ENCODE measurements at regions not wholly inside any gene's neighbourhood (a gene's known extent, or its start where the extent isn't known, plus 50 kb on each side); places are given as distances from the start of the nearest gene placed in this dataset.
"Not testable (repeated sequence)": the region's sequence is repeated elsewhere in the genome, so short reads cannot be mapped to it uniquely, and the experiment has no call there.

DNA sequence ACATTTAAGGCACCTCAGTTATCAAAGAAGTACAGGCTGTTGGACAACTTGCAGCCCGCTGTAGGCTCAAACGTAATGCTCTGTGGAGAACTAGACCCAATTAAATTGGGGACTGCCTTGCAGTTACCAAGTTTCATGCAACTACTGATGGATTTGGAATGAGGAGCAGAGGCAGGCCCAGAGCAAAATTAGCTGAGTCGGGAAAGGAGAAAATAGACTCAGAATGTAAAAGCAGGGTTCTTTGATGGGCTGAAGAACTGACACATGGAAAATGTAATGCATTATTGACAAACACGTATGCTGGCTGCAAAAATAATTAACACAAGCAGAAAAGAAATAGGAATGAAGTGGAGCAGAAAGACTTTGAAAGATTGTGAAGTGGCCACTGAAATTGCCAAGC is 432.7 kb upstream of the HNRNPA3 start:
- TF ChIP-seq Cebpa-rat (IDR thresholded peaks at IDR 0.05) = no peak
- H3K9ac ChIP-seq = no peak overlapping the region
- H3K4me1 ChIP-seq = peaks cover 3 to 13% (median 8%) of the 10 kb centered on the region in 10 experiments; a peak in 12 of 20 replicates
- no peak overlapping the region for H3K4me3 ChIP-seq
- no peak overlapping the region for H3K27ac ChIP-seq
- no peak overlapping the region for H3K4me2 ChIP-seq
- no peaks in the 10 kb centered on the region for H3K27me3 ChIP-seq
- peaks cover 13 to 39% (median 18%) of the 10 kb centered on the region in 11 experiments for H3K9me3 ChIP-seq (replicated peaks in 1 of 11)
- no peaks in the 10 kb centered on the region for H4K20me1 ChIP-seq
- H3K36me3 ChIP-seq = no peaks in the 10 kb centered on the region

DNA sequence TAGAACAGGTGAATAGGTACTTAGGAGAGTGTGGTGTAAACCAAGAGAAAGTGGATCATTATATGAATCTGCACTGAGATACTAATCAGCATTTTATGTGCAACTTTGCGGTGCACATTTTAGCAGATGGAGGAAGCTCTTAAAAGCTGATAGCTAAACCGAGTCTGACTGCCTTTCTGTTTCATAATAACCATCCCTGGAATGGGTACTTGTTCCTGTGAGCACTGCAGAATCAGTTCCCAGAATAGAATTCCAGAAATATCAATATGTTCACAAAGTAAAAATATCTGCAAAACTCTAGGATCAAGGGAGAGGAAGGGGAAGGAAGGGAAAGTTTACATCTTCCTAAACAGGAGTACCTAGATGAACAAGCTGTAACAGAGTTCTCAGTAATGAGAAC is 432.2 kb upstream of the HNRNPA3 start:
- no peak overlapping the region for H3K4me2 ChIP-seq
- H3K4me1 ChIP-seq = peaks cover 3 to 13% (median 8%) of the 10 kb centered on the region in 10 experiments; a peak in 12 of 20 replicates
- H3K27ac ChIP-seq = no peak overlapping the region

DNA sequence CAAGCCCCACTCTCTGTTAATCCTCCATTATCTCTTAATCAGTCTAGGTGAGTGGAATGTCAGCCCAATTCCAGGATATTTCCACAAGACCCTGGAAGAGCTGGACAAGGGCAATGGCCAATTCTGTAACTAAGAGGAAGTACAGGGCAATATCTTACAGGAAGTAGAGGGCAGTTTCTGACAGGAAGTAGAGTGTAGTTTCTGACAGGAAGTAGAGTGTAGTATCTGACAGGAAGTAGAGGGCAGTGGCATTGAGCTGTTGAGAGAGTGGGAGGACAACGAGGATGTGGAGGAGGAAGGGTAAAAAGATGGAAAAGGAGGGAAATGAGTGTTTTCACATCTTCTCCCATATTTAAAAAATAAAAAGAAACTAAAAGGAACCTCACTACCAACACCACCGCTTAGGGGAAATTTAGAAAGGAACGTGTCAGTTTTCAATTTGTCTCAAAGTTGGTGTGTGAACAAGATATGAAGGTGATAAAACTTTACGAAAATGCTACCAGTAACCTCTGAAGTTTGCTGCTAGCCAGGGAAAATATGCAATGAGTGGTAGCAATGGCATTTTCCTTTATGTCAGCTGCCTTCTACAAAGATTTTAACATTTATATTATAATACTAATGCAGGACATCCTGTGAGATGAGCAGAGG is 430.9 kb upstream of the HNRNPA3 start:
- H3K27ac ChIP-seq = peak overlapping the region in 3 of 11 experiments; percentile 33 to 43 (median 43); a peak in 4 of 22 replicates
- peaks cover 13 to 37% (median 18%) of the 10 kb centered on the region in 11 experiments for H3K9me3 ChIP-seq (replicated peaks in 1 of 11)
- H3K4me1 ChIP-seq = peaks cover 3 to 13% (median 8%) of the 10 kb centered on the region in 10 experiments; a peak in 12 of 20 replicates
- H3K4me3 ChIP-seq = peak overlapping the region in 2 of 10 experiments; percentile 5 to 7; a peak in 4 of 20 replicates
- H4K20me1 ChIP-seq = no peaks in the 10 kb centered on the region
- no peak for TF ChIP-seq Cebpa-rat (IDR thresholded peaks at IDR 0.05)
- no peak overlapping the region for H3K9ac ChIP-seq
- H3K4me2 ChIP-seq = peak overlapping the region in 9 of 11 experiments; percentile 13 to 47 (median 36); a peak in 12 of 22 replicates
- H3K36me3 ChIP-seq = no peaks in the 10 kb centered on the region
- no peaks in the 10 kb centered on the region for H3K27me3 ChIP-seq

More for the DNA sequence above, 432.2 kb upstream of the HNRNPA3 start:
- peaks cover 13 to 37% (median 18%) of the 10 kb centered on the region in 11 experiments for H3K9me3 ChIP-seq (replicated peaks in 1 of 11)
- no peak overlapping the region for H3K9ac ChIP-seq
- H4K20me1 ChIP-seq = no peaks in the 10 kb centered on the region
- H3K36me3 ChIP-seq = no peaks in the 10 kb centered on the region
- H3K27me3 ChIP-seq = no peaks in the 10 kb centered on the region
- no peak for TF ChIP-seq Cebpa-rat (IDR thresholded peaks at IDR 0.05)
- H3K4me3 ChIP-seq = no peak overlapping the region

DNA sequence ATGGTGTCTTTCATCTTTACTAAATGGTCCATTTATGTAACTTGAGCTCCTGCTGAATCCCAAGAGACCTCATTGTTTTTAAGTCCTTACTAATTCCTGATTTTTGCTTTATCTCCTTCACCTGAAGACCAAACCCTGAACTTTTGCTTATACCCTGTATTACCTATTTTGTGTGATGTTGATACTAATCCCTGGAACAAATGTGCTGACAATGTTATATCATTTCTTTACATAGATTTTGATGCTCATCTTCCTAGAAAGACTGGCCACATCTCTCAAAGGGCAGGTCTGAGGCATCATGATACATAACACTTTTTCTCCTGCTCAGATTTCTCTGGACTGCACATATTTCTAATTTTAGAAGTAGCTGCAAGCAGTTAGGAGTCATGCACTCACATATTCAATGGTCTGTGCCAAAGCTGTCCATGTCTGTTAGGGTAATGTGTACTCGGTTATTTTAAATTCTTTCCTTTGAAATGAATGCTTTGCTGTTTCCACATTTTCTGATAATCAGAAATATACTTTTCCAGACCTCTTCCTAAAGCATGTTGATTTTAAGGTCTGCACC is 427.9 kb upstream of the HNRNPA3 start:
- Histone ChIP-seq H4K20me1 (no peaks in the 10 kb centered on the region), H3K27me3 (no peaks in the 10 kb centered on the region), H3K36me3 (no peaks in the 10 kb centered on the region), H3K4me1 (peaks cover 0 to 13% (median 8%) of the 10 kb centered on the region in 10 experiments; a peak in 11 of 20 replicates), H3K4me2 (no peak overlapping the region), H3K27ac (no peak overlapping the region), H3K9ac (no peak overlapping the region), H3K9me3 (replicated peaks in 1 of 11) (peaks cover 13 to 37% (median 18%) of the 10 kb centered on the region in 11 experiments), H3K4me3 (no peak overlapping the region)
- no peak for TF ChIP-seq Cebpa-rat (IDR thresholded peaks at IDR 0.05)

DNA sequence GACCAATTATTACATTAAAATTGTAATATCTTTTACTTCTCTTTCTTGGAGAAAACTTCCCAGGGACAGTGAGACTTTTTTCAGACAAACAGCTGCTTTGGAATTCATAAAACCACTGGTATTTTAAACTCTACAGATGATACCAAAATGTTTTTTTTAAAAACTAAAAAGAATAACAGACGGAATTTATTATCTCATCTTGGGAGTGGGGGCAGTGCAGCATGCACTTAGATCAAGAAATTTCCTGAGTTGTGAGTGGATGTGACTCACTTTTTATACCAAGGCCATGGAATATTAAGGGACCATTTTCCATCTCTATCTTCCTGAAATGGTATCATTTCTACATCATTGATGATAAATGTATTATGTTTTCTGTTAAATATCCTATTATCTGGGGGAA is 422.8 kb upstream of the HNRNPA3 start:
- Histone ChIP-seq H3K4me1 (no peaks in the 10 kb centered on the region), H3K9ac (no peak overlapping the region), H4K20me1 (no peaks in the 10 kb centered on the region), H3K36me3 (no peaks in the 10 kb centered on the region), H3K9me3 (replicated peaks in 1 of 11) (0 out of 22 replicates have a peak, but pooled peaks cover 0 to 2% (median 0%) of the 10 kb centered on the region in 11 experiments), H3K27ac (no peak overlapping the region), H3K27me3 (no peaks in the 10 kb centered on the region), H3K4me3 (no peak overlapping the region), H3K4me2 (no peak overlapping the region)
- TF ChIP-seq Cebpa-rat (IDR thresholded peaks at IDR 0.05) = no peak

DNA sequence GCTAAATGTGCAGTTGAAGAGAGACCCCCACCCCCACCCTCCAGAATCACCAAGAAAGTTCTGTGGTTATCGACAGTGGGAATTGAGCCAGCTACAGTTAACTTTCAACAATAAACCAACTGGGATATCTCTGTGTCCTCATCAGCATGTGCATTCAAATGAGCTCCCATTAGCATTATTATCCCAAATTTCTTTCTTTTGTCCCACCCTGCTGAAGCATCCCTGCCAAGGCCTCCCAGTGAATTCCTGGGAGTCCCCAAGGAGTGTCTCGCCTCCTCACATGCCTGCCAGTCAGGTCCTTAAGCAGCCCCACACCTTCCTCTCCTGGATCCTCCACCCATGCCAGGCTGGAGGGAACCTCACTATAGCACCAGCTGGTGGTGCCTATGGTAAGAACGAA is 422.1 kb upstream of the HNRNPA3 start:
- no peaks in the 10 kb centered on the region for H3K4me1 ChIP-seq
- H3K4me3 ChIP-seq = no peak overlapping the region
- no peaks in the 10 kb centered on the region for H4K20me1 ChIP-seq
- no peaks in the 10 kb centered on the region for H3K9me3 ChIP-seq (replicated peaks in 1 of 11)
- H3K36me3 ChIP-seq = no peaks in the 10 kb centered on the region
- no peak overlapping the region for H3K27ac ChIP-seq
- TF ChIP-seq Cebpa-rat (IDR thresholded peaks at IDR 0.05) = no peak
- no peak overlapping the region for H3K4me2 ChIP-seq
- no peaks in the 10 kb centered on the region for H3K27me3 ChIP-seq
- H3K9ac ChIP-seq = no peak overlapping the region

DNA sequence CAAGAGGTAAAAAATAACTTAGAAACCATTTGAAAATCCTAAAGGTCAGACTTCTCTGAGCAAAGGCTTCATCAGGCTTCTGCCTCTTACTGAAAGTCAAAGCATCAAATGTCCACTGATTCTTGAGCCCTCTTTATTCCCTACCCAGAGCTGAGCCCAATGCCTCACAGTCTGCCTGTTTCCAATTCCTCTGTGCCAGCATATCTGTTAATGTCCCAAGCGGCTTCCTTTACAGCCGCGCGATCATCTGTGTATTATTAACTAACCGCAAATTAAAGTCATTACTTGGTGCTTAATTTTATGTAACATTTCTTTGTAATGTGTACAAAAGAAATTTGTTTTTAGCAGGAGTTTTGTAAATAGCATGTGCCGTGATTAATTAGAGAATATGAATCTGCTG is 418.8 kb upstream of the HNRNPA3 start:
- Histone ChIP-seq H3K9ac (no peak overlapping the region), H3K4me1 (no peaks in the 10 kb centered on the region), H4K20me1 (no peaks in the 10 kb centered on the region), H3K27me3 (no peaks in the 10 kb centered on the region), H3K27ac (no peak overlapping the region), H3K4me3 (no peak overlapping the region), H3K9me3 (replicated peaks in 1 of 11) (no peaks in the 10 kb centered on the region), H3K4me2 (no peak overlapping the region), H3K36me3 (no peaks in the 10 kb centered on the region)
- no peak for TF ChIP-seq Cebpa-rat (IDR thresholded peaks at IDR 0.05)

DNA sequence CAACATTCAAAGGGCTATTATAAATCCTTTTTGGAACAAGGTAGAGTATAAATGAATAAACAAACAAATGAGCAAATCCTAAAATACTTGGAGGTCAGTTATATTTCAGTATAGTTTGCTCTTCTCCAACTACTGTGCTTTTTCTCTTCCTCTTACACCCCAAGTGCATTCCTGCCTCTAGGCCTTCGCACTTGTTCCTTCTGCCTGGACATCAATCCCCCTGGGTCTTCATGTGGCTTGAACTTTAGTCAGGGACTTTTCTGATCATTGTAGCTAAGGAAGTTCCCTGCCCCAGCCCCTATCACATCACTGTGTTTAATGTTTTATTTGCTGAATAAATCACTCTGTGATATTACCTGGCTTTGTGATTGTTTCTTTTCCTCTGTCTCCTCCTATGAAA is 418.2 kb upstream of the HNRNPA3 start:
- H3K9ac ChIP-seq = no peak overlapping the region
- H4K20me1 ChIP-seq = no peaks in the 10 kb centered on the region
- no peak overlapping the region for H3K4me2 ChIP-seq
- H3K4me3 ChIP-seq = no peak overlapping the region
- no peaks in the 10 kb centered on the region for H3K36me3 ChIP-seq
- no peaks in the 10 kb centered on the region for H3K4me1 ChIP-seq
- TF ChIP-seq Cebpa-rat (IDR thresholded peaks at IDR 0.05) = no peak
- H3K9me3 ChIP-seq (replicated peaks in 1 of 11) = no peaks in the 10 kb centered on the region
- no peaks in the 10 kb centered on the region for H3K27me3 ChIP-seq
- H3K27ac ChIP-seq = no peak overlapping the region

DNA sequence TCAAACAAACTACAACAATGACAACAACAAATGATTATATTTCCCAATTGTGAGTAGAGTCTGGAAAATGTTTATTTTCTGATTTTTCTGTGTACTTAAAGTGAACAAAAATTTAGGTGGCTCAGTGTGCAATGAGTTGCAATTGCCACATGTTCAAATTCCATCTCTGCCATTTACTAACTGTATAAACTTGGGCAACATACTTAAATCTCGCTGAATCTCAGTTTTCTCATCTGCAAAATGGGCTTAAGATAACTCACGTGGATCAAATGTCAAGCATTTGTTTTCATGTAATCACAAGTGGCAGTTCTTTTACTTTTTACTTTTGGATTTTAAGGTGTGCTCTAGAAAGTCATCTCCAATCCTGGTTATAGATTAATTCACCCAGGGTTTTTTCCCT is 416.8 kb upstream of the HNRNPA3 start:
- Histone ChIP-seq H3K36me3 (no peaks in the 10 kb centered on the region), H3K9ac (no peak overlapping the region), H3K4me2 (no peak overlapping the region), H3K9me3 (replicated peaks in 1 of 11) (no peaks in the 10 kb centered on the region), H3K4me1 (no peaks in the 10 kb centered on the region), H3K4me3 (no peak overlapping the region), H3K27ac (no peak overlapping the region), H4K20me1 (no peaks in the 10 kb centered on the region), H3K27me3 (no peaks in the 10 kb centered on the region)
- TF ChIP-seq Cebpa-rat (IDR thresholded peaks at IDR 0.05) = no peak

DNA sequence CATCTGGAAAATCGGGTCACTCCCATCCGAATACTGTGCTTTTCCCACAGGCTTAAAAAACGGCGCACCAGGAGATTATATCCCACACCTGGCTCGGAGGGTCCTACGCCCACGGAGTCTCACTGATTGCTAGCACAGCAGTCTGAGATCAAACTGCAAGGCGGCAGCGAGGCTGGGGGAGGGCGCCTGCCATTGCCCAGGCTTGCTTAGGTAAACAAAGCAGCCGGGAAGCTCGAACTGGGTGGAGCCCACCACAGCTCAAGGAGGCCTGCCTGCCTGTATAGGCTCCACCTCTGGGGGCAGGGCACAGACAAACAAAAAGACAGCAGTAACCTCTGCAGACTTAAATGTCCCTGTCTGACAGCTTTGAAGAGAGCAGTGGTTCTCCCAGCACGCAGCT is 415.9 kb upstream of the HNRNPA3 start:
- not testable (repeated sequence) for H3K4me1 ChIP-seq; H4K20me1 ChIP-seq; H3K36me3 ChIP-seq; H3K4me3 ChIP-seq; H3K27me3 ChIP-seq; H3K9ac ChIP-seq; H3K9me3 ChIP-seq (replicated peaks in 1 of 11); H3K4me2 ChIP-seq; H3K27ac ChIP-seq
